GM12875 (cell line): ENCODE measurements at regions not wholly inside any gene's neighbourhood (a gene's known extent, or its start where the extent isn't known, plus 50 kb on each side); places are given as distances from the start of the nearest gene placed in this dataset.

ENCODE experiments used
- H3K4me3 ChIP-seq: one replicate; pipeline ENCODE4 v1.5.1; 2011; ENCODE audit warnings: low read depth, low read length, control low read depth
- TF ChIP-seq, protein P1 (sequence below): IDR thresholded peaks from 2 replicates; pipeline ENCODE4 v1.5.1; 2011; ENCODE audit warnings: low read depth, mild to moderate bottlenecking, control low read depth, inconsistent platforms, low read length, moderate library complexity, borderline replicate concordance; ENCODE audit not compliant: insufficient read depth

DNA sequence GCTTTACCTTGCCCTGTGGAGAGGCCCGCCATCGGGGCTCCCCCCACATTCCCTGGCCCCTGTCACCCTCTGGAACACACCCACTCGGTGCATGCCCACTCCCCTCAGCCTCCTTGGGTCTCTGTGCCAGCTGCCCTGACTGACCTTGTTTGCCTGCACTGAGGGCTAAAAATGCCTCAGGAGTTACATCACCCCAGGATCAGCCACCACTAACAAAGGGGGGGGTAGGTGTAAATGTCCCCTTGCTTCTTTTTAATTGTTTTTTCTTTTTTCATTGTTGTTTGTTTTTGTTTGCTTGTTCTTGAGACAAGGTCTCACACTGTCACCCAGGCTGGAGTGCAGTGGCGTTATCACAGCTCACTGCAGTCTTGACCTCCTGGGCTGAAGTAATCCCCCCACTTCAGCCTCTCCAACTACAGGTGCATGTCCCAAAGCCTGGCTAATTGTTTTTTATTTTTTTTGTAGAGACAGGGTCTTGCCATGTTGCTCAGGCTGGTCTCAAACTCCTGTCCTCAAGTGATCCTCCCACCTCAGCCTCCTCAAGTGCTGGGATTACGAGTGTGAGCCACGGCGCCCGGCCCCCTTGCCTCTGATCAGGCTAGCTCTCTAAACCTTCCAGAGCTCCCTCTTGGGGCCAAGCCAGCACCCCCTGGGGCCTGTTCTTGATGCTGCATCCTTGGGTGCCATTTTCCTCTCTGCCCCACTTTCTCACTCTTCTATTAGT lies 297.1 kb downstream of the UQCRFS1 start:
- no peak overlapping the region for H3K4me3 ChIP-seq
- TF ChIP-seq, protein P1, sequence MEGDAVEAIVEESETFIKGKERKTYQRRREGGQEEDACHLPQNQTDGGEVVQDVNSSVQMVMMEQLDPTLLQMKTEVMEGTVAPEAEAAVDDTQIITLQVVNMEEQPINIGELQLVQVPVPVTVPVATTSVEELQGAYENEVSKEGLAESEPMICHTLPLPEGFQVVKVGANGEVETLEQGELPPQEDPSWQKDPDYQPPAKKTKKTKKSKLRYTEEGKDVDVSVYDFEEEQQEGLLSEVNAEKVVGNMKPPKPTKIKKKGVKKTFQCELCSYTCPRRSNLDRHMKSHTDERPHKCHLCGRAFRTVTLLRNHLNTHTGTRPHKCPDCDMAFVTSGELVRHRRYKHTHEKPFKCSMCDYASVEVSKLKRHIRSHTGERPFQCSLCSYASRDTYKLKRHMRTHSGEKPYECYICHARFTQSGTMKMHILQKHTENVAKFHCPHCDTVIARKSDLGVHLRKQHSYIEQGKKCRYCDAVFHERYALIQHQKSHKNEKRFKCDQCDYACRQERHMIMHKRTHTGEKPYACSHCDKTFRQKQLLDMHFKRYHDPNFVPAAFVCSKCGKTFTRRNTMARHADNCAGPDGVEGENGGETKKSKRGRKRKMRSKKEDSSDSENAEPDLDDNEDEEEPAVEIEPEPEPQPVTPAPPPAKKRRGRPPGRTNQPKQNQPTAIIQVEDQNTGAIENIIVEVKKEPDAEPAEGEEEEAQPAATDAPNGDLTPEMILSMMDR = no peak

DNA sequence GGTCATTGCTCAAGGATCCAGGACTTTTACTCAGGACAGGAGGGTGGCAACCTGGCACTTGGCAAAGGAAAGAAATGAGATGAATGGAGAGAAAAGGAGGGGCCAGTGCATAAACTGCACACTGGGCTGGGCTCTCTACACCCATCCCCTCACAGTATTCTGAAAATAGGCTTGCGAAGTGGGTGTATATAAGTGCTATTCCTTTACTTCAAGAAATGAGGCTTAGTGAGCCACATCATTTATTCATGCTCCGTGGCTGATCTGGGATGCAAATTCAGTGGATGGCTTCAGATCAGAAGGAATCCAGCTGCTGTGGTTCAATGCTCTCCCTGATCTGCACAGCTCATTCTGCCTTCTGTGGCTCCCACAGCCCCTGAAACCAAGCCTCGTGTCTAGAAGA lies 297.7 kb downstream of the UQCRFS1 start:
- no peak overlapping the region for H3K4me3 ChIP-seq
- TF ChIP-seq, protein P1 = no peak

DNA sequence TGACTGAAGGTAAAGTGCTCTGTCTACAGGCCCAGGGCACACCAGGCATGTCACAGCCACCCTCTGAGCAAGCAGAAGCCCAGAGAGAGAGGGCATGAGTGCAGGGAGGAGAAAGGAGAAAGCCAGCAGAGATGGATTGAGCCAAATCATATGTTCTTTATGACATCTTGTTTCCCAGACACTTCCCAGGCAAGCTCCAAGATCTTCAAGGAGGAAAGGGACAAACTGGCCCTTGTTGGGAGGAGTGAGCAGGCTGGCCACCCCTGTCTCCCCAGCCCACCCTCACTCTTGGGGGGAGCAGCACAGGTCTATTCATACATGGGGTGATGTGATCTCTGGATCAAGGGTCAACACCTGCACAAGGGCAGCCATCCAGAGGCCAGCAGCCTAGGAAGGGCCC lies 298.8 kb downstream of the UQCRFS1 start:
- TF ChIP-seq, protein P1 = no peak
- H3K4me3 ChIP-seq = no peak overlapping the region

DNA sequence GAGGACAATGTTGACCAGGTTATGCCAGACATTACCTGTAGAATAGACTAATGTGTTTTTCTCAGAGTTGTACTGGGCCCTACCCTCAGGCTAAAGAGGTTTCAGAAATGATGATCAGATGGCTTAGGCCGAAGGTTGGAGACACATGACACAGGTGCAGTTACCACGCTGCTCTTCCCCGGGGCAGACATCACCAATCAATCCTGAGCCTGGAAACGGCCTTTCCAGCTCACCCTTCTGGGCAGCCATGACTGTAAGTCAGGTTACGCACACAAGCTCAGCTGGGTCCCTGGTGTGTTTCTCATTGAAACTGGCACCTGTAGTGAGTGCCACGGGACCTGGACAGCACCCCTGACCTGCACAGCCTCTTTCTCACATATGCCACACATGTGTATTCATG lies 299.3 kb downstream of the UQCRFS1 start:
- TF ChIP-seq, protein P1 = no peak
- no peak overlapping the region for H3K4me3 ChIP-seq

DNA sequence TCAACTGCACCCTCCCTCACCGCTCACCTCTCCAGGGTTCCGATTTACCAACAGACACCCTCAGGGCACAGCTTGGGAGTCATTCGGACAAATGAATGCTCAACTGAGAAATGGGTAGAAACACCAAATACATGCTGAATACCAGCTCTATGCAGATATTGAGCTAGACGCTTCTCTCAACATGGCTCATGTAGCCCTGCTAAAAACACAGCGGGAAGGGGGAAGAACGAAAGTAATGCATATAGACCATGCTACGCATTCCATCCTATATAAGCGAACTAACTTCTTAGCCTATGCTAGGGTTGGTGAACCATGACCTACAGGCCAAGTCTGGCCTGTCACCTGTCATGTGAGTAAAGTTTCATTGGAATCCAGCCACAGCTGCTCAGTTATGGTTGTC lies 304.0 kb downstream of the UQCRFS1 start:
- TF ChIP-seq, protein P1 = no peak
- no peak overlapping the region for H3K4me3 ChIP-seq

DNA sequence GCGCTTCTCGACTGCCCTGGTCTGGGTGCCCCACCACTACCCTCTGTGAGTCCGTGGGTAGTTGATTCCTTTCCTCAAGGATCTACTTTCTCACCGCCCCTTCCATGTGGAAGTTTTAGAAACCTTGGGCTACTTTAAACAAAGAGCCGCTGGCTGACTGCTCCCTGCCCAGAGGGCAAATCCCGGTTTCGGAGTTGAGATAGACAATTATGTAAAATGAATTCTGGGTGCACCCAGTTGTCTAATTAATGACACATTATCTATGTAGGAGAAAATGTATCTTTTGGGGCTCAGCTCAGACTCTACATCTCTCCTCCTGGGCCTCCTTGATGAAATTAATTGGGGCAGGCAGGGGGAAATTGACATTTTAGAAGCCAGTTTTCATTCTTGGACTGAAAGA lies 305.4 kb downstream of the UQCRFS1 start:
- no peak overlapping the region for H3K4me3 ChIP-seq
- TF ChIP-seq, protein P1 = no peak

DNA sequence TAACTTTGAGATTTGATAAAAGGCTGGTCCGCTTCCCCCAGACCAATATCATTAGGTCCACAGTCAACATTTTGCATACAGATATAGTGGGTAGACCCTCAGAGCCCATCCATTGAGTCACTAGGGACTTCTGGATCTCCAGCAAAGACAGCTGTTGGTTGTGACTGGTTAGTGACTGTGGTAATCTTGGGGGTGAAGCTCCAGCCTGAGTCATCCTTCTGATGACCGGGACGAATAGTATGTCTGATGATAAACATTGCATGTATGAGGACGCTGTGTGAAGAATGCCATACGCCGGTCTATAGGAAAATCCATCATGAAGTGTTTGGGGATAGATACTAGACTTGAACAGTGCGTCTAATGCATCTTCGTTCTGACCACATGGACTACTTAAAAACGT lies 307.0 kb downstream of the UQCRFS1 start:
- H3K4me3 ChIP-seq = no peak overlapping the region
- TF ChIP-seq, protein P1 = no peak
